AG09309 (cell line): ENCODE measurements at regions not wholly inside any gene's neighbourhood (a gene's known extent, or its start where the extent isn't known, plus 50 kb on each side); places are given as distances from the start of the nearest gene placed in this dataset.

Experiments
- DNase-seq: peaks from one replicate; pipeline ENCODE4 v3.0.0-alpha.2; 2010; ENCODE audit warnings: low read depth
- H3K4me3 ChIP-seq: 2 replicates; pipeline ENCODE4 v1.5.1; 2011; ENCODE audit warnings: mild to moderate bottlenecking, low read depth, low read length, moderate library complexity; ENCODE audit not compliant: control insufficient read depth
- TF ChIP-seq, protein P1 (sequence below): IDR thresholded peaks from 2 replicates; pipeline ENCODE4 v1.5.1; 2011; ENCODE audit warnings: mild to moderate bottlenecking, low read depth, low read length, inconsistent platforms; ENCODE audit not compliant: insufficient read depth, control insufficient read depth; ENCODE audit errors: missing control alignments

DNA sequence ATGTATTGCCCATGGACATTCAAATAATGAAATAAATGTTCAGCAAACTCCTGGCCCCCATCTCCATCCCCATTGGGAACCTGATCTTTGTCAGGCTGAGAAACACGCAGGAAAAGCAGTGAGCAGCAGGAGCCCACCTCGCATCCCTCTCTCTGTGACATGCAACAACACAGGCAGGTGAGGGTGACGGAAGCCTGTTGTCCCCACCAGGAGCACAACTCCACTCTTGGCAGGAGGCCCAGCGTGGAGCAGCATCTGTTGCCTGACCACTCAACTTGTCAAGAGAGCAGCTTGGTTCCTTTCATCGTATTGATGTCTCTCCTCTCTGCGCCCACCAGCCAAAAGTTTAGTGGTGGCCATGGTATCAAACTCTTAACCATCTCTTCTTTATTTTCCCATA lies 586.9 kb upstream of the ARID1B start:
- TF ChIP-seq, protein P1, sequence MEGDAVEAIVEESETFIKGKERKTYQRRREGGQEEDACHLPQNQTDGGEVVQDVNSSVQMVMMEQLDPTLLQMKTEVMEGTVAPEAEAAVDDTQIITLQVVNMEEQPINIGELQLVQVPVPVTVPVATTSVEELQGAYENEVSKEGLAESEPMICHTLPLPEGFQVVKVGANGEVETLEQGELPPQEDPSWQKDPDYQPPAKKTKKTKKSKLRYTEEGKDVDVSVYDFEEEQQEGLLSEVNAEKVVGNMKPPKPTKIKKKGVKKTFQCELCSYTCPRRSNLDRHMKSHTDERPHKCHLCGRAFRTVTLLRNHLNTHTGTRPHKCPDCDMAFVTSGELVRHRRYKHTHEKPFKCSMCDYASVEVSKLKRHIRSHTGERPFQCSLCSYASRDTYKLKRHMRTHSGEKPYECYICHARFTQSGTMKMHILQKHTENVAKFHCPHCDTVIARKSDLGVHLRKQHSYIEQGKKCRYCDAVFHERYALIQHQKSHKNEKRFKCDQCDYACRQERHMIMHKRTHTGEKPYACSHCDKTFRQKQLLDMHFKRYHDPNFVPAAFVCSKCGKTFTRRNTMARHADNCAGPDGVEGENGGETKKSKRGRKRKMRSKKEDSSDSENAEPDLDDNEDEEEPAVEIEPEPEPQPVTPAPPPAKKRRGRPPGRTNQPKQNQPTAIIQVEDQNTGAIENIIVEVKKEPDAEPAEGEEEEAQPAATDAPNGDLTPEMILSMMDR = no peak
- DNase-seq = no peak
- H3K4me3 ChIP-seq = no peak overlapping the region

DNA sequence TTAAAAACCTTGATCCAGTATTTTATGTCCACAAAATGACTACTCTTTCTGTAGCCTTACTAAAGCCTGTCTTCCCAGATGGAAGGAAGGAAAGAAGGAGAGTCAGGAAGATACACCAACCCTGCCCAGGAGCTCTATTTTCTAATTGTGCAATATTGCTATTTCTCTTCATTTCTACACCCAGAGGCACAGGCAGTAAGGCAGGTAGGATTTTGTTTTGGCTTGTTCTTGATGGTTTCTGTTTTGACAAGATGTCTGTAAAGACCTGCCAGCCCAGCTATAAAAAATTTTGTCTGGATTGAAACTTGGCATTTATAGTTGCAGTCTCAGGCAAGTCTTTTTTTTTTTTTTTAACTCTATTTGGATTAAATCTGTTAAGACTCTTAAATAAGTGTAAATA lies 587.5 kb upstream of the ARID1B start:
- no peak for DNase-seq
- no peak overlapping the region for H3K4me3 ChIP-seq
- TF ChIP-seq, protein P1 = no peak

DNA sequence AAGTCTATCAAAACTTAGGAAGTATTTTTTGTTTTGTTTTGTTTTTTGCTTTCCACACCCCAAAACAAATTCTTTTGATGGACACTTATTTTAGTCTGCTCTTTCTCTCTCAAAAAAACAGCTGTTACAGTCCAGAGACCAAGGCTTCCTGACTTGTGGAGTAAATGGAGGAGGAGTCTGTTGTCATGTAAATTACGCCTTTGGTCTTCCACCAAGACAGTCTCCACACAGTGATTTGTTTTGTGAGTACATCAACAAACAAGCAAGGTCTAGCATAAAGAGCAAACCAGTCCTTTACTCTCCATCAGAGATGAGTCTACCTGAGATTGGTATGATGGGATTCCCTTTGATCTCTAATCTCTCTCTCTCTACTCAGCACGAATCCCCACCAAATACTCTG lies 588.0 kb upstream of the ARID1B start:
- no peak for DNase-seq
- H3K4me3 ChIP-seq = no peak overlapping the region
- TF ChIP-seq, protein P1 = no peak

DNA sequence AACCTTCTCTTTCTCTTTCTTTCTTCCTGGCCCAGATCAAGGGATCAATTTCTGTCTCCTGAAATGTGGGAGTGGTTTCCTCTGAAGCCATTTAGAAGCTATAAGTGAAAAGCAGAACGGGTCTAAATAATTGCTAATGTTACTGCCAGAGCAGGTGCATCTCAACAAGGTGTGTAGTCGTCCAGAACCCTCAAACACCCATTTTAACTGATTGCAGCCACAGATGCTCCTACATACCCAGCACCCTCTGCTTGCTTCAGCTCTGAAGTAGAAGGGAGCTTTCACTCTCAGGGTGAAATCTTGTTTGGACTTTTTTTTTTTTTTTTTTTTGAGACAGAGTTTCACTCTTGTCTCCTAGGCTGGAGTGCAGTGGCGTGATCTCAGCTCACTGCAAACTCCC lies 592.1 kb upstream of the ARID1B start:
- DNase-seq = no peak
- no peak overlapping the region for H3K4me3 ChIP-seq
- TF ChIP-seq, protein P1 = no peak

DNA sequence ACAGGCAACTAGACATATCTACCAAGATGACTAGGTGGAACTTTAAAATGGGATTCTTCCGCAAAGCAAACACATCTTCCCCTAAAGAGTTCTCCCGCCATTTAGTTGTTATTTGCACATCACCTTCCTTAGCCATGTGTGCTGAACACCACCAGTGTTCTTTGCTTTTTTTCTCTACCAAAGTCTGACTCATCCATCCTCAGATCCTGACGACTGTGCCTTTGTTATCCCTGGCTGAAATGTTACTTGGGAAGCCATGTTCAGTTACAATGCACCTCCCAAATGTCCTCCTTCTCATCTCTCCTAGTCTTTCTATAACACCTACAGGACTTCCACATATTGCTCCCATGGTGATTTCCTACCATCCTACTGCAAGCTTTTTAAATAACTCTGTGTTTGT lies 593.5 kb upstream of the ARID1B start:
- no peak for DNase-seq
- no peak overlapping the region for H3K4me3 ChIP-seq
- TF ChIP-seq, protein P1 = no peak

DNA sequence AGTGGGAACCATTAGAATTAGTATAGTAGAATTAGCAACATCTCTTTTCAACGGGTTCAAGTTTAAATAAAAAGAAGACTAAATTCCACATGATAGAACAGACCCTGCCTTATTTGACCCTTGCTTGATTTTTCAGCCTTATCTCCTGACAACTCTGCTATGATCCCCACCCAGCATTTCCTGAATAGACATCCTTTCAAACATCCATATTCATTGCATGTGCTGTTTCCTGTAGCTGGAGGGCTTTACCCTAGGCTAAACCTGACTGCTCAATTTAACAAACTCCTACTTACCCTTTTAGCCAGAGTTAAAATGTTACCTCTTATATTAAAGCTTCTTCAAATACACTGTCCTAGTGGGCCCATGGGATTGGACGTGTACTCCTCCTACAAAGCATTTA lies 594.8 kb upstream of the ARID1B start:
- H3K4me3 ChIP-seq = no peak overlapping the region
- no peak for DNase-seq

More for the DNA sequence above, 594.8 kb upstream of the ARID1B start:
- TF ChIP-seq, protein P1 = no peak
